Activated naive CD4-positive, alpha-beta T cell treated with anti-CD3 and anti-CD28 coated beads, Interleukin-2, amount 50 U/mL, for 72 hours (primary cell): ENCODE measurements at regions not wholly inside any gene's neighbourhood (a gene's known extent, or its start where the extent isn't known, plus 50 kb on each side); places are given as distances from the start of the nearest gene placed in this dataset.
A peak's percentile ranks its signal among the peaks of the same experiment; 100 is the strongest.

Experiments used
- ATAC-seq, 2 donors: fragments of 150-1000 bp; cut with Tn5 transposase; 2 replicates each; pipeline ENCODE4 v1.10.0; 2021; ENCODE audit warnings: mild to moderate bottlenecking in 2 of 2, moderate library complexity in 2 of 2
- DNase-seq, 2 donors: peaks; one replicate each; pipeline ENCODE4 v3.0.0; 2021 to 2022; ENCODE audit warnings: low spot score in 2 of 2
- H3K27ac Mint-ChIP-seq, 2 donors: one replicate each; pipeline ENCODE4 v1.8.0; 2022; ENCODE audit warnings: mild to moderate bottlenecking in 2 of 2, mixed read lengths in 2 of 2
- H3K36me3 Mint-ChIP-seq, 2 donors: one replicate each; pipeline ENCODE4 v1.8.0; 2022; ENCODE audit warnings: mixed read lengths in 2 of 2
- H3K9me3 Mint-ChIP-seq, 2 donors: one replicate each; pipeline ENCODE4 v1.8.0; 2022; ENCODE audit warnings: mixed read lengths in 2 of 2

- DNase-seq (no peak), ATAC-seq (no peak)
- peaks cover 0 to 4% of the 10 kb centered on the region in 2 donors for H3K9me3 Mint-ChIP-seq
- H3K36me3 Mint-ChIP-seq, result no peaks in the 10 kb centered on the region
- H3K27ac Mint-ChIP-seq, result no peak overlapping the region
Observed at GRCh38 chr14:54136894-54137613, 180.4 kb upstream of the BMP4 start.

- Mint-ChIP-seq H3K9me3 (peaks cover 0 to 4% of the 10 kb centered on the region in 2 donors), H3K36me3 (no peaks in the 10 kb centered on the region), H3K27ac (no peak overlapping the region)
- no peak for DNase-seq
- ATAC-seq, result no peak
Observed at GRCh38 chr14:54137614-54137961, 181.0 kb upstream of the BMP4 start.

GRCh38 chr14:54138024-54138353, 181.4 kb upstream of the BMP4 start:
- Mint-ChIP-seq H3K27ac (no peak overlapping the region), H3K36me3 (no peaks in the 10 kb centered on the region), H3K9me3 (peaks cover 0 to 4% of the 10 kb centered on the region in 2 donors)
- DNase-seq (no peak), ATAC-seq (no peak)

GRCh38 chr14:54138354-54139038, 181.9 kb upstream of the BMP4 start:
- no peak for ATAC-seq
- Mint-ChIP-seq H3K9me3 (peaks cover 0 to 4% of the 10 kb centered on the region in 2 donors), H3K36me3 (no peaks in the 10 kb centered on the region), H3K27ac (no peak overlapping the region)
- no peak for DNase-seq

- Mint-ChIP-seq H3K36me3 (no peaks in the 10 kb centered on the region), H3K27ac (no peak overlapping the region), H3K9me3 (peaks cover 0 to 4% of the 10 kb centered on the region in 2 donors)
- ATAC-seq (no peak), DNase-seq (no peak)
Observed at GRCh38 chr14:54140551-54140950, 183.9 kb upstream of the BMP4 start.

GRCh38 chr14:54146601-54147000, 190.0 kb upstream of the BMP4 start:
- no peak for DNase-seq
- no peak for ATAC-seq
- Mint-ChIP-seq H3K9me3 (peaks cover 19 to 21% of the 10 kb centered on the region in 2 donors), H3K36me3 (peaks cover 0 to 11% of the 10 kb centered on the region in 2 donors), H3K27ac (no peak overlapping the region)

- ATAC-seq (no peak), DNase-seq (no peak)
- peaks cover 0 to 11% of the 10 kb centered on the region in 2 donors for H3K36me3 Mint-ChIP-seq
- no peak overlapping the region for H3K27ac Mint-ChIP-seq
- peaks cover 19 to 21% of the 10 kb centered on the region in 2 donors for H3K9me3 Mint-ChIP-seq
Observed at GRCh38 chr14:54147282-54147681, 190.7 kb upstream of the BMP4 start.

GRCh38 chr14:54147758-54148157, 191.1 kb upstream of the BMP4 start:
- no peak for ATAC-seq
- DNase-seq, result no peak
- no peak overlapping the region for H3K27ac Mint-ChIP-seq
- H3K36me3 Mint-ChIP-seq, result peaks cover 0 to 11% of the 10 kb centered on the region in 2 donors
- H3K9me3 Mint-ChIP-seq, result peaks cover 19 to 21% of the 10 kb centered on the region in 2 donors

GRCh38 chr14:54148251-54148650, 191.6 kb upstream of the BMP4 start:
- ATAC-seq, result no peak
- Mint-ChIP-seq H3K36me3 (peaks cover 0 to 11% of the 10 kb centered on the region in 2 donors), H3K9me3 (peaks cover 19 to 21% of the 10 kb centered on the region in 2 donors), H3K27ac (no peak overlapping the region)
- DNase-seq, result no peak

- no peak for DNase-seq
- no peak overlapping the region for H3K27ac Mint-ChIP-seq
Observed at GRCh38 chr14:54152351-54152750, 195.7 kb upstream of the BMP4 start.

GRCh38 chr14:54166049-54166950, 209.7 kb upstream of the BMP4 start:
- ATAC-seq (no peak), DNase-seq (no peak)
- no peaks in the 10 kb centered on the region for H3K36me3 Mint-ChIP-seq
- no peak overlapping the region for H3K27ac Mint-ChIP-seq
- no peaks in the 10 kb centered on the region for H3K9me3 Mint-ChIP-seq

More at GRCh38 chr14:54152351-54152750, 195.7 kb upstream of the BMP4 start:
- H3K36me3 Mint-ChIP-seq, result peaks cover 0 to 8% of the 10 kb centered on the region in 2 donors
- no peak for ATAC-seq
- H3K9me3 Mint-ChIP-seq, result peaks cover 19 to 25% of the 10 kb centered on the region in 2 donors

GRCh38 chr14:54168489-54168888, 211.9 kb upstream of the BMP4 start:
- Mint-ChIP-seq H3K36me3 (no peaks in the 10 kb centered on the region), H3K9me3 (no peaks in the 10 kb centered on the region), H3K27ac (no peak overlapping the region)
- no peak for ATAC-seq
- no peak for DNase-seq

GRCh38 chr14:54169254-54169924, 212.8 kb upstream of the BMP4 start:
- Mint-ChIP-seq H3K36me3 (no peaks in the 10 kb centered on the region), H3K27ac (no peak overlapping the region), H3K9me3 (no peaks in the 10 kb centered on the region)
- peak in 1 of 2 donors; percentile 55 for ATAC-seq
- DNase-seq, result no peak

- H3K27ac Mint-ChIP-seq, result no peak overlapping the region
- ATAC-seq, result no peak
- no peaks in the 10 kb centered on the region for H3K36me3 Mint-ChIP-seq
- no peak for DNase-seq
- H3K9me3 Mint-ChIP-seq, result no peaks in the 10 kb centered on the region
Observed at GRCh38 chr14:54170301-54170700, 213.7 kb upstream of the BMP4 start.

- Mint-ChIP-seq H3K9me3 (no peaks in the 10 kb centered on the region), H3K27ac (no peak overlapping the region), H3K36me3 (no peaks in the 10 kb centered on the region)
- no peak for DNase-seq
- peak in 1 of 2 donors; percentile 86 for ATAC-seq
Observed at GRCh38 chr14:54172114-54172513, 215.5 kb upstream of the BMP4 start.

GRCh38 chr14:54172562-54172961, 215.9 kb upstream of the BMP4 start:
- Mint-ChIP-seq H3K36me3 (no peaks in the 10 kb centered on the region), H3K9me3 (no peaks in the 10 kb centered on the region), H3K27ac (no peak overlapping the region)
- ATAC-seq (no peak), DNase-seq (no peak)

GRCh38 chr14:54173802-54174201, 217.2 kb upstream of the BMP4 start:
- H3K9me3 Mint-ChIP-seq, result no peaks in the 10 kb centered on the region
- no peaks in the 10 kb centered on the region for H3K36me3 Mint-ChIP-seq
- DNase-seq, result no peak
- H3K27ac Mint-ChIP-seq, result no peak overlapping the region
- no peak for ATAC-seq
